Keratinocyte (primary cell): ENCODE measurements at regions not wholly inside any gene's neighbourhood (a gene's known extent, or its start where the extent isn't known, plus 50 kb on each side); places are given as distances from the start of the nearest gene placed in this dataset.

Source experiments
- EZH2 ChIP-seq: IDR thresholded peaks from one replicate; pipeline ENCODE4 v1.6.1; 2012; ENCODE audit warnings: inconsistent platforms, mild to moderate bottlenecking, low read length, moderate library complexity
- TF ChIP-seq, protein P1 (sequence below), 3 experiments: IDR thresholded peaks in 1 of 3; conservative IDR thresholded peaks in 1 of 3; optimal IDR thresholded peaks in 1 of 3; 2 replicates in 2 of 3; 3 replicates in 1 of 3; pipeline versions ENCODE3 to v1.5.1; 2011; ENCODE audit warnings: low read length in 3 of 3, mild to moderate bottlenecking in 3 of 3, moderate library complexity in 2 of 3, control low read depth in 1 of 3, inconsistent platforms in 1 of 3; ENCODE audit not compliant: insufficient read depth in 2 of 3; ENCODE audit errors: extremely low read depth in 1 of 3

- TF ChIP-seq, protein P1, sequence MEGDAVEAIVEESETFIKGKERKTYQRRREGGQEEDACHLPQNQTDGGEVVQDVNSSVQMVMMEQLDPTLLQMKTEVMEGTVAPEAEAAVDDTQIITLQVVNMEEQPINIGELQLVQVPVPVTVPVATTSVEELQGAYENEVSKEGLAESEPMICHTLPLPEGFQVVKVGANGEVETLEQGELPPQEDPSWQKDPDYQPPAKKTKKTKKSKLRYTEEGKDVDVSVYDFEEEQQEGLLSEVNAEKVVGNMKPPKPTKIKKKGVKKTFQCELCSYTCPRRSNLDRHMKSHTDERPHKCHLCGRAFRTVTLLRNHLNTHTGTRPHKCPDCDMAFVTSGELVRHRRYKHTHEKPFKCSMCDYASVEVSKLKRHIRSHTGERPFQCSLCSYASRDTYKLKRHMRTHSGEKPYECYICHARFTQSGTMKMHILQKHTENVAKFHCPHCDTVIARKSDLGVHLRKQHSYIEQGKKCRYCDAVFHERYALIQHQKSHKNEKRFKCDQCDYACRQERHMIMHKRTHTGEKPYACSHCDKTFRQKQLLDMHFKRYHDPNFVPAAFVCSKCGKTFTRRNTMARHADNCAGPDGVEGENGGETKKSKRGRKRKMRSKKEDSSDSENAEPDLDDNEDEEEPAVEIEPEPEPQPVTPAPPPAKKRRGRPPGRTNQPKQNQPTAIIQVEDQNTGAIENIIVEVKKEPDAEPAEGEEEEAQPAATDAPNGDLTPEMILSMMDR (optimal IDR thresholded peaks at IDR 0.05 in 1 of 3, IDR thresholded peaks at IDR 0.05 in 1 of 3, conservative IDR thresholded peaks at IDR 0.05 in 1 of 3; ENCODE audit: extremely low read depth in 1 of 3, insufficient read depth in 2 of 3, low read length in 3 of 3): no peak
- no peak for TF ChIP-seq EZH2
These were observed 978.4 kb upstream of the SPRY2 start for GRCh38 chr13:81319351-81319750.
